ENCODE measurements at regions not wholly inside any gene's neighbourhood (a gene's known extent, or its start where the extent isn't known, plus 50 kb on each side); places are given as distances from the start of the nearest gene placed in this dataset.

GRCh38 chr14:101072070-101072469 is 168.5 kb upstream of the RTL1 start:
- ATAC-seq (no peak), DNase-seq (ENCODE audit: low spot score) (peak; percentile 25)
- intact Hi-C loops (cut with DNase I), result no loop called here

- DNase-seq (ENCODE audit: low spot score) (peak; percentile 50), ATAC-seq (no peak)
- intact Hi-C loops (cut with DNase I), result no loop called here
Measured at GRCh38 chr14:101072531-101072930, 169.0 kb upstream of the RTL1 start.

GRCh38 chr14:101072945-101073597 is 169.5 kb upstream of the RTL1 start:
- intact Hi-C loops (cut with DNase I), result no loop called here
- DNase-seq (ENCODE audit: low spot score) (no peak), ATAC-seq (peak; percentile 45)

- ATAC-seq, result no peak
Measured at GRCh38 chr14:101073598-101073965, 170.1 kb upstream of the RTL1 start.

GRCh38 chr14:101074196-101075024 is 170.9 kb upstream of the RTL1 start:
- intact Hi-C loops (cut with DNase I), result no loop called here
- ATAC-seq (no peak), DNase-seq (ENCODE audit: low spot score) (no peak)

More at GRCh38 chr14:101073598-101073965, 170.1 kb upstream of the RTL1 start:
- DNase-seq (ENCODE audit: low spot score), result peak; percentile 51
- intact Hi-C loops (cut with DNase I), result no loop called here

- DNase-seq (ENCODE audit: low spot score) (no peak), ATAC-seq (no peak)
- intact Hi-C loops (cut with DNase I), result no loop called here
Measured at GRCh38 chr14:101075025-101075800, 171.7 kb upstream of the RTL1 start.

- no peak for ATAC-seq
- intact Hi-C loops (cut with DNase I), result no loop called here
- DNase-seq (ENCODE audit: low spot score), result no peak
Measured at GRCh38 chr14:101075801-101076413, 172.4 kb upstream of the RTL1 start.

GRCh38 chr14:101076451-101077198 is 173.1 kb upstream of the RTL1 start:
- intact Hi-C loops (cut with DNase I), result no loop called here
- DNase-seq (ENCODE audit: low spot score) (no peak), ATAC-seq (no peak)

GRCh38 chr14:101077481-101078074 is 174.1 kb upstream of the RTL1 start:
- no peak for DNase-seq (ENCODE audit: low spot score)
- ATAC-seq, result peak; percentile 57
- intact Hi-C loops (cut with DNase I), result no loop called here

- intact Hi-C loops (cut with DNase I), result no loop called here
- ATAC-seq (no peak), DNase-seq (ENCODE audit: low spot score) (no peak)
Measured at GRCh38 chr14:101078170-101078891, 174.8 kb upstream of the RTL1 start.

GRCh38 chr14:101078892-101079221 is 175.3 kb upstream of the RTL1 start:
- intact Hi-C loops (cut with DNase I), result no loop called here
- ATAC-seq (no peak), DNase-seq (ENCODE audit: low spot score) (no peak)

GRCh38 chr14:101080922-101081593 is 177.5 kb upstream of the RTL1 start:
- ATAC-seq, result no peak

GRCh38 chr14:101082036-101082435 is 178.5 kb upstream of the RTL1 start:
- intact Hi-C loops (cut with DNase I), result no loop called here
- no peak for ATAC-seq
- DNase-seq (ENCODE audit: low spot score), result no peak

More at GRCh38 chr14:101080922-101081593, 177.5 kb upstream of the RTL1 start:
- DNase-seq (ENCODE audit: low spot score), result no peak
- intact Hi-C loops (cut with DNase I), result no loop called here

GRCh38 chr14:101082436-101083384 is 179.2 kb upstream of the RTL1 start:
- DNase-seq (ENCODE audit: low spot score) (no peak), ATAC-seq (no peak)
- intact Hi-C loops (cut with DNase I), result no loop called here

GRCh38 chr14:101083564-101084435 is 180.3 kb upstream of the RTL1 start:
- no peak for ATAC-seq
- intact Hi-C loops (cut with DNase I), result no loop called here
- DNase-seq (ENCODE audit: low spot score), result no peak
